Transverse colon (tissue), 4 donors: ENCODE measurements at regions not wholly inside any gene's neighbourhood (a gene's known extent, or its start where the extent isn't known, plus 50 kb on each side); places are given as distances from the start of the nearest gene placed in this dataset.

Experiments
- DNase-seq: peaks from one replicate; pipeline ENCODE4 v3.0.0-alpha.2; 2019
- H3K27ac ChIP-seq, 4 donors: fragments of 200-600 bp; sonication (generic); 2 replicates each; pipeline ENCODE4 v1.5.1; 2016 to 2018; ENCODE audit warnings: inconsistent platforms in 4 of 4
- H3K27me3 ChIP-seq: fragments of 200-600 bp; sonication (generic); 2 replicates; pipeline ENCODE4 v1.5.1; 2017; ENCODE audit warnings: inconsistent platforms
- H3K36me3 ChIP-seq, 4 donors: fragments of 200-600 bp; sonication (generic); 2 replicates each; pipeline ENCODE4 v1.5.1; 2017 to 2019; ENCODE audit warnings: inconsistent platforms in 4 of 4
- H3K4me1 ChIP-seq, 4 donors: fragments of 200-600 bp; sonication (generic); 2 replicates each; pipeline ENCODE4 v1.5.1; 2017 to 2020; ENCODE audit warnings: inconsistent platforms in 4 of 4
- H3K4me3 ChIP-seq, 4 donors: fragments of 200-600 bp; sonication (generic); 1 replicate in 1 of 4; 2 replicates in 3 of 4; pipeline versions ENCODE4 v1.5.1 to v1.6.1; 2017 to 2019; ENCODE audit warnings: inconsistent platforms in 4 of 4
- H3K9me3 ChIP-seq, 2 donors: fragments of 200-600 bp; sonication (generic); 2 replicates each; pipeline ENCODE4 v1.5.1; 2017 to 2019; ENCODE audit warnings: inconsistent platforms in 2 of 2
- CTCF ChIP-seq, 5 experiments: fragments of 200-600 bp in 3 of 5; fragments of 450-650 bp in 2 of 5; sonication (generic) in 3 of 5; IDR thresholded peaks; 1 replicate in 2 of 5; 2 replicates in 3 of 5; pipeline ENCODE4 v1.5.1; 2016 to 2017; ENCODE audit warnings: antibody characterized with exemption in 5 of 5, inconsistent platforms in 3 of 5, mild to moderate bottlenecking in 2 of 5, moderate library complexity in 1 of 5
- EP300 ChIP-seq: sonication (generic); formaldehyde crosslinking; IDR thresholded peaks from one replicate; pipeline ENCODE4 v1.6.1; 2017; ENCODE audit warnings: antibody characterized with exemption, low read depth
- POLR2A ChIP-seq: fragments of 450-650 bp; IDR thresholded peaks from one replicate; pipeline ENCODE4 v1.6.1; 2016; ENCODE audit warnings: antibody characterized with exemption, mild to moderate bottlenecking, moderate library complexity
- POLR2AphosphoS5 ChIP-seq, 3 donors: sonication (generic); formaldehyde crosslinking; IDR thresholded peaks; one replicate each; pipeline ENCODE4 v1.6.1; 2016; ENCODE audit warnings: antibody characterized with exemption in 3 of 3
- WGBS, 2 donors: methylation state at CpG; one replicate each; pipeline ENCODE4 v1.1.5; 2018; ENCODE audit warnings: low coverage in 1 of 2; 5-methylcytosine and 5-hydroxymethylcytosine counted together
- in situ Hi-C, 4 donors: fragments of 200-750 bp; cut with MboI; loops; one replicate each; pipeline versions ENCODE4 v1.15.0 to v1.15.1; 2017; ENCODE audit warnings: low sequenced_read_pairs in 3 of 4, low pct_ligation_motif_present in 1 of 4, low pct_unique_long_range_greater_than_20kb in 1 of 4
- intact Hi-C: fragments of 100-400 bp; cut with DNase I; formaldehyde crosslinking; loops from one replicate; pipeline ENCODE4 v1.15.1; 2023; ENCODE audit warnings: low total_unique reads

GRCh38 chr19:31175564-31176348 lies 173.5 kb downstream of the TSHZ3 start:
- no peak overlapping the region for H3K4me3 ChIP-seq
- H3K27ac ChIP-seq = no peak overlapping the region
- no peak for DNase-seq
- in situ Hi-C loops = no loop called here
- H3K4me1 ChIP-seq = no peaks in the 10 kb centered on the region
- H3K9me3 ChIP-seq = no peaks in the 10 kb centered on the region
- intact Hi-C loops = no loop called here
- no peaks in the 10 kb centered on the region for H3K36me3 ChIP-seq
- H3K27me3 ChIP-seq = no peaks in the 10 kb centered on the region
- WGBS, 2 donors = 96% methylated on average over 3 of the region's 3 CpGs; no CpG with 5 or more reads in 1 of the 2 donors
- TF ChIP-seq POLR2AphosphoS5 (IDR thresholded peaks at IDR 0.05) (no peak), CTCF (IDR thresholded peaks at IDR 0.05) (no peak), EP300 (no peak), POLR2A (no peak)

GRCh38 chr19:31174948-31175347 lies 174.3 kb downstream of the TSHZ3 start:
- WGBS, 2 donors = 83 to 85% methylated on average over 4 to 5 of the region's 5 CpGs

DNA sequence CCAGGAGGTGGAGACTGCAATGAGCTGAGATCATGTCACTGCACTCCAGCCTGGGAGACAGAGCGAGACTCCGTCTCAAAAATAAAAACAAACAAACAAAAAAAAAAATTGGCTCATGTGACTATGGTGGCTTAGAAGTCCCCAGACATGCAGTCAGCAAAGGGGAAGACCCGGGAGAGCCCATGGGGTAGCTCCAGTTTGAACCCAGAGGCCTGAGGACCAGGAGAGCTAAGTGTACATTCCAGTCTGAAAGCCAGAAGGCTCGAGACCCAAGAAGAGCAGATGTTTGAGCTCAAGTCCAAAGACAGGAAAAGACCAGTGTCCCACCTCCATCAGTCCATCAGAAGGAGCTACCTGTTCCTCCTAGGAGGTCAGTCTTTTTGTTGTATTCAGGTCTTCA lies 175.2 kb downstream of the TSHZ3 start:
- intact Hi-C loops (no loop called here), in situ Hi-C loops (no loop called here)
- Histone ChIP-seq H3K27me3 (no peaks in the 10 kb centered on the region), H3K4me3 (no peak overlapping the region), H3K27ac (no peak overlapping the region), H3K4me1 (no peaks in the 10 kb centered on the region), H3K36me3 (no peaks in the 10 kb centered on the region), H3K9me3 (no peaks in the 10 kb centered on the region)
- TF ChIP-seq POLR2AphosphoS5 (IDR thresholded peaks at IDR 0.05) (no peak), EP300 (no peak), POLR2A (no peak), CTCF (IDR thresholded peaks at IDR 0.05) (no peak)
- 81 to 100% methylated on average over 1 to 4 of the region's 4 CpGs for WGBS, 2 donors
- no peak for DNase-seq

More at GRCh38 chr19:31174948-31175347, 174.3 kb downstream of the TSHZ3 start:
- no peaks in the 10 kb centered on the region for H3K4me1 ChIP-seq
- DNase-seq = no peak
- H3K27ac ChIP-seq = no peak overlapping the region
- no peak for TF ChIP-seq CTCF (IDR thresholded peaks at IDR 0.05)
- TF ChIP-seq EP300 = no peak
- TF ChIP-seq POLR2AphosphoS5 (IDR thresholded peaks at IDR 0.05) = no peak
- no peak for TF ChIP-seq POLR2A
- intact Hi-C loops = no loop called here
- no peak overlapping the region for H3K4me3 ChIP-seq
- H3K36me3 ChIP-seq = no peaks in the 10 kb centered on the region
- in situ Hi-C loops = no loop called here
- no peaks in the 10 kb centered on the region for H3K27me3 ChIP-seq
- no peaks in the 10 kb centered on the region for H3K9me3 ChIP-seq

DNA sequence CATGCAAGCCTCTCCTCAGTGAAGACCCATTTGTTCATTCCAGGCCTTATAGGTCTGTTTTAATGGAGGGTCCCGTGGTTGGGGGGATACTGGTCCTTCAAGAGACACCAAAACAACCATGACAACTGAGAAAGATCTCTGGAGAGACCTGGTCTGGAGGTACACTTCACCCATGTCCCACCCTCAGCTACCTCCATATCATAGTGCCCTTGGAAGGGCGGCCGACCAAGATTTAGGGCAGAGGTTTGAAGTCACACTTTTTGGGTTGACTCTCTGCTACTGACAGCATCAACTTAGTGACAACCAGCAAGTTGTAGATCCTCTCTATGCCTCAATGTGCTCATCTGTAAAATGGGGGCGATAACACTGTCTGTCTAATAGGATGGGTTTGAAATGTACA lies 177.3 kb downstream of the TSHZ3 start:
- in situ Hi-C loops = no loop called here
- no peak for DNase-seq
- WGBS, 2 donors = 76% methylated on average over 4 of the region's 4 CpGs; no CpG with 5 or more reads in 1 of the 2 donors
- no peaks in the 10 kb centered on the region for H3K36me3 ChIP-seq
- H3K27me3 ChIP-seq = no peaks in the 10 kb centered on the region
- H3K27ac ChIP-seq = no peak overlapping the region
- intact Hi-C loops = no loop called here
- H3K9me3 ChIP-seq = no peaks in the 10 kb centered on the region
- TF ChIP-seq EP300 (no peak), POLR2AphosphoS5 (IDR thresholded peaks at IDR 0.05) (no peak), CTCF (IDR thresholded peaks at IDR 0.05) (no peak), POLR2A (no peak)
- H3K4me1 ChIP-seq = no peaks in the 10 kb centered on the region
- no peak overlapping the region for H3K4me3 ChIP-seq
